GM13976 (cell line): ENCODE measurements at regions not wholly inside any gene's neighbourhood (a gene's known extent, or its start where the extent isn't known, plus 50 kb on each side); places are given as distances from the start of the nearest gene placed in this dataset.

Experiments used
- DNase-seq: peaks from one replicate; pipeline ENCODE4 v3.0.0; 2012; ENCODE audit warnings: low spot score
- CTCF ChIP-seq: IDR thresholded peaks from 2 replicates; pipeline ENCODE4 v1.5.1; 2012; ENCODE audit warnings: borderline replicate concordance, mild to moderate bottlenecking; ENCODE audit not compliant: insufficient read depth; ENCODE audit errors: extremely low read depth, missing control alignments, control extremely low read depth
- in situ Hi-C: fragments of 300-500 bp; cut with MboI; formaldehyde crosslinking; loops from one replicate; pipeline ENCODE4 v1.12.0; 2022; ENCODE audit warnings: low sequenced_read_pairs, mixed read lengths, inconsistent platforms; ENCODE audit not compliant: unreplicated experiment

GRCh38 chr14:32254952-32255679, 52.0 kb upstream of the RNU6-8 start:
- peak; percentile 63 for DNase-seq
- in situ Hi-C loops = loop anchor here (10.0 kb wide), 4 partner anchors 180 to 740 kb away; partner anchors contain the start of gene ARHGAP5
- peak; percentile 68 for TF ChIP-seq CTCF

- no peak for DNase-seq
- TF ChIP-seq CTCF = no peak
- in situ Hi-C loops = loop anchor here (10.0 kb wide), 4 partner anchors 181 to 741 kb away; partner anchors contain the start of gene ARHGAP5
These were observed 52.7 kb upstream of the RNU6-8 start for GRCh38 chr14:32255789-32256188.

GRCh38 chr14:32256576-32256975, 53.5 kb upstream of the RNU6-8 start:
- in situ Hi-C loops = loop anchor here (10.0 kb wide), 4 partner anchors 182 to 742 kb away; partner anchors contain the start of gene ARHGAP5
- no peak for DNase-seq

GRCh38 chr14:32258336-32258993, 55.4 kb upstream of the RNU6-8 start:
- in situ Hi-C loops = loop anchor here (10.0 kb wide), 4 partner anchors 184 to 744 kb away; partner anchors contain the start of gene ARHGAP5
- TF ChIP-seq CTCF = no peak
- no peak for DNase-seq

More at GRCh38 chr14:32256576-32256975, 53.5 kb upstream of the RNU6-8 start:
- TF ChIP-seq CTCF = no peak

GRCh38 chr14:32259368-32260013, 56.4 kb upstream of the RNU6-8 start:
- in situ Hi-C loops = loop anchor here (10.0 kb wide), 4 partner anchors 185 to 745 kb away; partner anchors contain the start of gene ARHGAP5
- no peak for TF ChIP-seq CTCF
- peak; percentile 43 for DNase-seq

- TF ChIP-seq CTCF = no peak
- DNase-seq = no peak
- in situ Hi-C loops = no loop called here
These were observed 61.0 kb upstream of the RNU6-8 start for GRCh38 chr14:32263939-32264567.
